OCI-LY7 (cell line): ENCODE measurements at regions not wholly inside any gene's neighbourhood (a gene's known extent, or its start where the extent isn't known, plus 50 kb on each side); places are given as distances from the start of the nearest gene placed in this dataset.

Source experiments
- EZH2phosphoT487 ChIP-seq: fragments of 200-600 bp; sonication (generic); IDR thresholded peaks from 2 replicates; pipeline ENCODE4 v1.6.1; 2018; ENCODE audit warnings: low read depth, borderline replicate concordance, mild to moderate bottlenecking, mixed run types, antibody characterized with exemption, low read length, moderate library complexity, mixed read lengths
- TF ChIP-seq, protein P1 (sequence below): fragments of 200-600 bp; sonication (generic); conservative IDR thresholded peaks from 2 replicates; pipeline ENCODE4 v1.5.1; 2014; ENCODE audit warnings: mild to moderate bottlenecking, antibody characterized with exemption, low read length, moderate library complexity, mixed read lengths

DNA sequence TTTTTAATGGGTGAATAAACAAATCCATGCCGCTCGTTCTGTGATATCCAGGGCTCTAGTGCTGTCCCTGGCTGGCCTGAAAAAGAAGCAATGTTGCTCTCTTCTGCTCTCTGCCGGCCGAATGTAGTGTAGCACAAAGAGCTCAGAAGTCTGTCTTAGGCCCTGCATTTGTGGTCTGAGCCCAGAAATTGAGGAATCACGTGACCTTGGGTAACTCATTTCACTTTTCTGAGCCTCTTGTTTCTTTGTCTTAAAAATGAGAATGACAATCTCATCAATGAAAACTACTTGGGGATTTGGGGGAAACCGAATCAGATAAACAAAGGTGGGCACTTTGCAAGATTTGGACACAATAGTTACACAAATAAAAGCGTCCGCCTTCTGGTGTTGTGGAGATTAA is 381.6 kb upstream of the ASIC2 start:
- TF ChIP-seq, protein P1, sequence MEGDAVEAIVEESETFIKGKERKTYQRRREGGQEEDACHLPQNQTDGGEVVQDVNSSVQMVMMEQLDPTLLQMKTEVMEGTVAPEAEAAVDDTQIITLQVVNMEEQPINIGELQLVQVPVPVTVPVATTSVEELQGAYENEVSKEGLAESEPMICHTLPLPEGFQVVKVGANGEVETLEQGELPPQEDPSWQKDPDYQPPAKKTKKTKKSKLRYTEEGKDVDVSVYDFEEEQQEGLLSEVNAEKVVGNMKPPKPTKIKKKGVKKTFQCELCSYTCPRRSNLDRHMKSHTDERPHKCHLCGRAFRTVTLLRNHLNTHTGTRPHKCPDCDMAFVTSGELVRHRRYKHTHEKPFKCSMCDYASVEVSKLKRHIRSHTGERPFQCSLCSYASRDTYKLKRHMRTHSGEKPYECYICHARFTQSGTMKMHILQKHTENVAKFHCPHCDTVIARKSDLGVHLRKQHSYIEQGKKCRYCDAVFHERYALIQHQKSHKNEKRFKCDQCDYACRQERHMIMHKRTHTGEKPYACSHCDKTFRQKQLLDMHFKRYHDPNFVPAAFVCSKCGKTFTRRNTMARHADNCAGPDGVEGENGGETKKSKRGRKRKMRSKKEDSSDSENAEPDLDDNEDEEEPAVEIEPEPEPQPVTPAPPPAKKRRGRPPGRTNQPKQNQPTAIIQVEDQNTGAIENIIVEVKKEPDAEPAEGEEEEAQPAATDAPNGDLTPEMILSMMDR, result peak; percentile 78
- no peak for TF ChIP-seq EZH2phosphoT487
